Esophagus muscularis mucosa (tissue), 3 donors: ENCODE measurements at regions not wholly inside any gene's neighbourhood (a gene's known extent, or its start where the extent isn't known, plus 50 kb on each side); places are given as distances from the start of the nearest gene placed in this dataset.

ENCODE experiments used
- POLR2A ChIP-seq: fragments of 450-650 bp; IDR thresholded peaks from one replicate; pipeline ENCODE4 v1.6.1; 2017; ENCODE audit warnings: antibody characterized with exemption, moderate library complexity, mild to moderate bottlenecking, low read depth
- POLR2AphosphoS5 ChIP-seq, 2 donors: sonication (generic); formaldehyde crosslinking; IDR thresholded peaks; one replicate each; pipeline ENCODE4 v1.6.1; 2017; ENCODE audit warnings: antibody characterized with exemption in 2 of 2
- TF ChIP-seq, protein P1 (sequence below), 3 experiments: fragments of 200-600 bp in 2 of 3; fragments of 450-650 bp in 1 of 3; sonication (generic) in 2 of 3; IDR thresholded peaks; one replicate each; pipeline ENCODE4 v1.5.1; 2017 to 2019; ENCODE audit warnings: antibody characterized with exemption in 3 of 3, mild to moderate bottlenecking in 2 of 3, moderate library complexity in 1 of 3

DNA sequence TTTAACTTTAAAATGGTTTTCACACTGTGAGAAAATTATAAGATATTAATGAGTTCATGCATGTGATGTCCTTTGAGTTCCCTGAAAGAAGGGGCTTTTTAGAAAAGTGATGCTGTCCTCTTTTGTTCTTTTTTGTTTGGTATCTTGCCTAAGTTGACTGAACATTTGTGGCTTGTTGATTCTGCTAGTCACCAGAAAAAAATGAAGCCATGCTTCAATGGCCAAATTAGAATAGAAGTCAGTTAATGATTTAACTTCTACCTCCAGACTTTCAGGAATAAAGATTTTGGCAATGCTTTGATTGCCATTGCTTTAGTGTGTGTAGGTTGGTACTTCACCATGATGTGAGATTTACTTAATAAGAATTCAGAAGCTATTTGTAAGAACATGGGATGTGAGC is 260.6 kb upstream of the NECTIN3 start:
- TF ChIP-seq POLR2A (no peak), POLR2AphosphoS5 (IDR thresholded peaks at IDR 0.05) (no peak)
- TF ChIP-seq, protein P1, sequence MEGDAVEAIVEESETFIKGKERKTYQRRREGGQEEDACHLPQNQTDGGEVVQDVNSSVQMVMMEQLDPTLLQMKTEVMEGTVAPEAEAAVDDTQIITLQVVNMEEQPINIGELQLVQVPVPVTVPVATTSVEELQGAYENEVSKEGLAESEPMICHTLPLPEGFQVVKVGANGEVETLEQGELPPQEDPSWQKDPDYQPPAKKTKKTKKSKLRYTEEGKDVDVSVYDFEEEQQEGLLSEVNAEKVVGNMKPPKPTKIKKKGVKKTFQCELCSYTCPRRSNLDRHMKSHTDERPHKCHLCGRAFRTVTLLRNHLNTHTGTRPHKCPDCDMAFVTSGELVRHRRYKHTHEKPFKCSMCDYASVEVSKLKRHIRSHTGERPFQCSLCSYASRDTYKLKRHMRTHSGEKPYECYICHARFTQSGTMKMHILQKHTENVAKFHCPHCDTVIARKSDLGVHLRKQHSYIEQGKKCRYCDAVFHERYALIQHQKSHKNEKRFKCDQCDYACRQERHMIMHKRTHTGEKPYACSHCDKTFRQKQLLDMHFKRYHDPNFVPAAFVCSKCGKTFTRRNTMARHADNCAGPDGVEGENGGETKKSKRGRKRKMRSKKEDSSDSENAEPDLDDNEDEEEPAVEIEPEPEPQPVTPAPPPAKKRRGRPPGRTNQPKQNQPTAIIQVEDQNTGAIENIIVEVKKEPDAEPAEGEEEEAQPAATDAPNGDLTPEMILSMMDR (IDR thresholded peaks at IDR 0.05), result no peak
